NCI-H1436 treated with DMSO at 0.1 percent for 48 hours (cell line): ENCODE measurements at regions not wholly inside any gene's neighbourhood (a gene's known extent, or its start where the extent isn't known, plus 50 kb on each side); places are given as distances from the start of the nearest gene placed in this dataset.

ENCODE experiments used
- DNase-seq: peaks from one replicate; lab custom pipeline; 2025; lab: John Stamatoyannopoulos, UW

GRCh38 chr18:61256291-61256690 lies 76.9 kb upstream of the CDH20 start:
- DNase-seq, result no peak

DNA sequence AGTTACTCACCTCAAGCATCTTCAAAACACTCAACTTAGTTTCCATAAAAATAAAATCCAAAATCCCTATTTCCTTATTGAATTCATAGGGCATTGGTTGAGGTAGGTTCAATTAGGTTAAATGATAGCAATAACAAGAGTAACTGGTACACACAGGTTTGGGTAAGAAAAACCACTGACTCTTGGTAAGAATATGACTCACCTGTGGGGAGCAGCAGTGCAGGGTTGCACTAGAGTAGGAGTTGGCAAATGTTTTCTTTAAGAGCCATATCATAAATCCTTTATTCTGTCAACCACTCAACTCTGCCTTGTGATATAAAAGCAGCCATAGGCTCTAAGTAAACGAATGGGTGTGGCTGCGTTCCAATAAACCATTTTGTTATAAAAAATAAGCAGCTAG lies 71.4 kb upstream of the CDH20 start:
- DNase-seq, result no peak

DNA sequence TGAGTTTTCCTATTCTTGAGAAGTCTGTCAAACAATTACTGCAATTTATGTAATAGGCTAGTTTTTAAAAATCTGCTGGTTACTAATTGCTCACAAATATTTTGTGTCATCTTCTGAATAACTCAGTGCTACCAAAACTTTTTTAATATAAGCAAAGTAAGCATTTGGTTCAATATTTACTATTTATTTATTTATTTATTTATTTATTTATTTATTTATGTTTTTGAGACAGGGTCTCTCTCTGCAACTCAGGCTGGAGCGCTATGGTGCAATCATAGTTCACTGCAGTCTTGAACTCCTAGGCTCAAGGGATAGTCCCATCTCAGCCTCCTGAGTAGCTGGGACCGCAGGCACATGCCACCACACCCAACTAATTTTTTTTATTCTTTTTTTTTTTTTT lies 60.4 kb upstream of the CDH20 start:
- DNase-seq, result no peak

DNA sequence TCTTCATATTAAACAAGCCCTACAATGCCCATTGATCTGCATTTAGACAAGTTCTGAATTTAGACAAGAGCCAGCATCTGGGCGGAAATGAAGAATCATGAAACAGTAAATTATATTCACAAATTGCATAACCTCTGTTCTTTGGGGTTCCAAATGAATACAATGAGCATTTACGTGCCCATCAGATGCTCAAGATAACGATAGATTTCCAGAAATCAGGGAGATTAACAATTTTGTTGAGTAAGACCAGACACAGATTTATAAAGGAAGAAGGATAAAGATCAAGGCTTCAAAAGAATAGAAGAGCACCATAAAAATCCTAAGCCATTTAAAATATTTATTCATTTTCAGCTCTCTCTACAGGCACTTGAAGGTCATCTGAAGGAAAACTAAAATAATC lies 59.7 kb upstream of the CDH20 start:
- DNase-seq, result no peak

- no peak for DNase-seq
Observed at GRCh38 chr18:61274416-61274960, 58.7 kb upstream of the CDH20 start.

DNA sequence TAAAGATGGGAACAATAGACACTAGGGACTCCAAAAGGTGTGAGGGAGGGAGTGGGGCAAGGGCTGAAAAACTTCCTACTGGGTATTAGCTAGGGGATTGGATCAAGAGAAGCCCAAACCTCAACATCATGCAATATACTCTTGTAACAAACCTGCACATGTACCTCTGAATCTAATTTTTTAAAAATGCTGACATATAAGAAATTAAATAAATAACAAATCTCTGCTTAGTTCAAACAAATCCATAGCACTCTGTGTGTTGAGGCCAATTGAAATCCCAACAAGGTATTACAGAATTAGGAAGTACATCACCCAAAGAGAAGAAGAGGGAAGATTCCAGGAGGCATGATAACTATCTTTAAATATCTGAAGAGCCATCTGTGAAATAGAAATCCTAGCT lies 55.4 kb upstream of the CDH20 start:
- DNase-seq, result no peak

- DNase-seq, result no peak
Observed at GRCh38 chr18:61281431-61281830, 51.8 kb upstream of the CDH20 start.

DNA sequence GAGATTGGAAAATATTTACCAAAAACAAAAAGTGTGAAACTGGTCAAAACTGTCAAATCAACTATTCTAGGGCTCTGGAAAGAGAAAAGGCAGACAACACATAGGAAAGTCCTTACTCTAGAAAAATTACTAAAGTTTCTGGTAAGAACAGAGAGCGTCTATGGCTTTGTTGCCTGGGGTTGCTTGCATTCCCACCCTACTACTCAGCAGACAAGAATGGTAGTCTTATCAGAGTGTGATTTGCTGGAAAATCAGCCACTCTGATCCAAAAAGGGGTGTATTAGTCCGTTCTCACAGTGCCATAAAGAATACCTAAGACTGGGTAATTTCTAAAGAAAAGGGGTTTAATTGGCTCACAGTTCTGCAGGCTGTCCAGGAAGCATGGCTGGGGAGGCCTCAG lies 50.3 kb upstream of the CDH20 start:
- DNase-seq, result no peak
